ENCODE measurements at regions not wholly inside any gene's neighbourhood (a gene's known extent, or its start where the extent isn't known, plus 50 kb on each side); places are given as distances from the start of the nearest gene placed in this dataset.

DNA sequence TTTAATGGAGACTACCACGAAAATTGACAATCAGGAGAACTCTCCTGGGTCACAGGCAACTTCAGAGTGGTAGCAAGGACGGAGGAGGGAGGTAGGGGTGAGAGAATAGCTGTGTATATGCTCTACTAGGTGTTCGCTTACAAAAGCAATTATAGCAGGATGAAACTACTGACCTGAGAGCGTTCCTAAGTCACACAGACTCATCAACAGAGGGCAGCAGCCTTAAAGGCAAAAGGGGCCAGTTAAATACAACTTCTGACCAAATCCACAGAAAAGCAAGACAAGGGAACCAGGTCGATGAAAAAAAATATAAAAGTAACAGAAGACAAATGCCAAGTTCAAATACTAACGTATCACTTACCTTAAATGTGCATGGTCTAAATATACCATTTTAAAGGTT is 894.6 kb downstream of the PLOD2 start:
- ChIA-PET POLR2A (no interaction called here), CTCF (interaction anchor here (0.6 kb wide), 1 partner anchor 689 kb away, joined by 5 read pairs; no protein-coding TSS in a partner anchor)
- TF ChIP-seq TARDBP (IDR thresholded peaks at IDR 0.05) = no peak
- TF ChIP-seq NFRKB (IDR thresholded peaks at IDR 0.05) = no peak
- DNase-seq (ENCODE audit: extremely low spot score) = no peak

GRCh38 chr3:145269106-145269505 is 891.9 kb downstream of the PLOD2 start:
- TF ChIP-seq PKNOX1 (IDR thresholded peaks at IDR 0.05) = no peak
- no peak for TF ChIP-seq CTBP1 (IDR thresholded peaks at IDR 0.05; ENCODE audit: borderline replicate concordance)
- no peak for TF ChIP-seq ZNF384 (IDR thresholded peaks at IDR 0.05)
- no peak for TF ChIP-seq SUZ12 (IDR thresholded peaks at IDR 0.05)
- no peak for TF ChIP-seq BHLHE40 (IDR thresholded peaks at IDR 0.05; ENCODE audit: borderline replicate concordance)
- TF ChIP-seq HDGF (IDR thresholded peaks at IDR 0.05; ENCODE audit: borderline replicate concordance) = no peak
- TF ChIP-seq FOXM1 (IDR thresholded peaks at IDR 0.05; ENCODE audit: borderline replicate concordance) = no peak
- ChIA-PET POLR2A (no interaction called here), CTCF (no interaction called here)
- no peak for DNase-seq (ENCODE audit: extremely low spot score)

DNA sequence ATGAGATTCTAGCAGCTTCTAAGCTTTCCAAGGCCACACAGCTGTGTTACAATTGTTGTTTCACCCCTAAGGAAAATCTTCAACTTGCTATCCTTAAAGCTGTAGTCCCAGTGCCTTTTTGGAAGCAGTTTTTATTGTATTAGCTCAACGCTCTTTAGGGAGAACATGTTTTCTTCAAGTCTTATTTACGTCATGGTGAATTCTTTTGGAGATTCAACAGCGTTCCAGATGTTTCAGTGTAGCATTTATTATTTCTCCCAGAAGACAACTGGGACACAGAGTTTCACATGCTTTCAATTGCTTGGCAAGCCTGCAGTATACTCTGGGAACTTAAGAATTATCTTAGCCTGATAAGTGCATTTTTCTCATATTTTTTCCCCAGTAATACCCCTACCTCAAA is 888.3 kb downstream of the PLOD2 start:
- TF ChIP-seq L3MBTL2 (conservative IDR thresholded peaks at IDR 0.05) = no peak
- CTCF ChIA-PET = no interaction called here
- no peak for DNase-seq (ENCODE audit: extremely low spot score)
- POLR2A ChIA-PET = no interaction called here

DNA sequence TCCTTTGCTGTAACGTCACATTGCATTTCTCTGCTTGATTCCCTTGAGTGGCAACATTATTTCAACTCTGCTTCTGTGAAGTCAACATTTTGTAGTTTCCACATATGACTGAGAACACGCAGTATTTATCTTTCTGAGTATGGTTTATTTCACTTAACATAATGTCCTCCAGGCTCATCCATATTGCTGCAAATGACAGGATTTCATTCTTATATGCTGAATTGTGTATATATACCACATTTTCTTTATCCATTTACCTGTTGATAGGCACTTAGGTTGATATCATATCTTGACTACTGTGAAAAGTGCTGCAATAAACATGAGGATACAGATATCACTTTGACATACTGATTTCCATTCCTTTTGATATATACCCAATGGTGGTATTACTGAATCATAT is 878.5 kb downstream of the PLOD2 start:
- CTCF ChIA-PET = no interaction called here
- DNase-seq (ENCODE audit: extremely low spot score) = no peak
- TF ChIP-seq ELF4 (IDR thresholded peaks at IDR 0.05) (no peak), FOXA1 (IDR thresholded peaks at IDR 0.05) (no peak), TARDBP (IDR thresholded peaks at IDR 0.05) (no peak), BHLHE40 (IDR thresholded peaks at IDR 0.05; ENCODE audit: borderline replicate concordance) (no peak), ZNF384 (IDR thresholded peaks at IDR 0.05) (no peak), SP1 (IDR thresholded peaks at IDR 0.05) (no peak), CTBP1 (IDR thresholded peaks at IDR 0.05; ENCODE audit: borderline replicate concordance) (no peak), ARNT (IDR thresholded peaks at IDR 0.05) (no peak), NFRKB (IDR thresholded peaks at IDR 0.05) (no peak), FOXM1 (IDR thresholded peaks at IDR 0.05; ENCODE audit: borderline replicate concordance) (no peak), FOXK2 (IDR thresholded peaks at IDR 0.05) (no peak), PKNOX1 (IDR thresholded peaks at IDR 0.05) (no peak), HDGF (IDR thresholded peaks at IDR 0.05; ENCODE audit: borderline replicate concordance) (no peak), L3MBTL2 (conservative IDR thresholded peaks at IDR 0.05) (no peak), SUZ12 (IDR thresholded peaks at IDR 0.05) (no peak), LEF1 (IDR thresholded peaks at IDR 0.05; ENCODE audit: borderline replicate concordance) (no peak)
- POLR2A ChIA-PET = interaction anchor here (0.5 kb wide), 1 partner anchor 202 kb away, joined by 3 read pairs; no protein-coding TSS in a partner anchor

- POLR2A ChIA-PET = no interaction called here
- TF ChIP-seq SP1 (IDR thresholded peaks at IDR 0.05) (no peak), FOXM1 (IDR thresholded peaks at IDR 0.05; ENCODE audit: borderline replicate concordance) (no peak), TARDBP (IDR thresholded peaks at IDR 0.05) (no peak), CTBP1 (IDR thresholded peaks at IDR 0.05; ENCODE audit: borderline replicate concordance) (no peak), ZNF384 (IDR thresholded peaks at IDR 0.05) (no peak), NFRKB (IDR thresholded peaks at IDR 0.05) (no peak), ELF4 (IDR thresholded peaks at IDR 0.05) (no peak), BHLHE40 (IDR thresholded peaks at IDR 0.05; ENCODE audit: borderline replicate concordance) (no peak)
- CTCF ChIA-PET = no interaction called here
Measured at GRCh38 chr3:145286937-145287336, 874.0 kb downstream of the PLOD2 start.

GRCh38 chr3:145290010-145290409 is 871.0 kb downstream of the PLOD2 start:
- DNase-seq (ENCODE audit: extremely low spot score) = no peak
- TF ChIP-seq ZNF384 (IDR thresholded peaks at IDR 0.05) (no peak), CTBP1 (IDR thresholded peaks at IDR 0.05; ENCODE audit: borderline replicate concordance) (no peak), HDGF (IDR thresholded peaks at IDR 0.05; ENCODE audit: borderline replicate concordance) (no peak)
- ChIA-PET POLR2A (no interaction called here), CTCF (no interaction called here)

More at GRCh38 chr3:145286937-145287336, 874.0 kb downstream of the PLOD2 start:
- DNase-seq (ENCODE audit: extremely low spot score) = no peak

- no peak for DNase-seq (ENCODE audit: extremely low spot score)
- ChIA-PET POLR2A (no interaction called here), CTCF (no interaction called here)
- no peak for TF ChIP-seq FOXK2 (IDR thresholded peaks at IDR 0.05)
- TF ChIP-seq ZNF384 (IDR thresholded peaks at IDR 0.05) = no peak
- TF ChIP-seq LEF1 (IDR thresholded peaks at IDR 0.05; ENCODE audit: borderline replicate concordance) = no peak
- TF ChIP-seq SUZ12 (IDR thresholded peaks at IDR 0.05) = no peak
- TF ChIP-seq CTBP1 (IDR thresholded peaks at IDR 0.05; ENCODE audit: borderline replicate concordance) = no peak
Measured at GRCh38 chr3:145294572-145294971, 866.4 kb downstream of the PLOD2 start.

GRCh38 chr3:145307272-145307671 is 853.7 kb downstream of the PLOD2 start:
- POLR2A ChIA-PET = no interaction called here

More at GRCh38 chr3:145307272-145307671, 853.7 kb downstream of the PLOD2 start:
- no peak for DNase-seq (ENCODE audit: extremely low spot score)
- CTCF ChIA-PET = no interaction called here
- TF ChIP-seq ZNF384 (IDR thresholded peaks at IDR 0.05) (no peak), BHLHE40 (IDR thresholded peaks at IDR 0.05; ENCODE audit: borderline replicate concordance) (no peak), LEF1 (IDR thresholded peaks at IDR 0.05; ENCODE audit: borderline replicate concordance) (no peak)
